SU-DHL-6 (cell line): ENCODE measurements at regions not wholly inside any gene's neighbourhood (a gene's known extent, or its start where the extent isn't known, plus 50 kb on each side); places are given as distances from the start of the nearest gene placed in this dataset.

Experiments used
- H2AFZ ChIP-seq: fragments of 200-600 bp; sonication (generic); 2 replicates; pipeline ENCODE4 v1.6.1; 2014; ENCODE audit warnings: low read depth, mild to moderate bottlenecking, moderate library complexity, mixed read lengths, antibody characterized with exemption, low read length; ENCODE audit not compliant: severe bottlenecking
- H3F3A ChIP-seq: fragments of 200-600 bp; shearing (Covaris generic); 2 replicates; pipeline ENCODE4 v1.6.0; 2016; ENCODE audit warnings: antibody characterized with exemption, mild to moderate bottlenecking; ENCODE audit not compliant: insufficient read depth
- H3K27ac ChIP-seq: fragments of 200-600 bp; sonication (generic); 2 replicates; pipeline ENCODE4 v1.5.1; 2016; ENCODE audit warnings: low read depth, mild to moderate bottlenecking, low read length, moderate library complexity, mixed read lengths
- H3K27me3 ChIP-seq: fragments of 200-600 bp; sonication (generic), shearing (Covaris generic); 2 replicates; pipeline ENCODE4 v1.6.0; 2014; ENCODE audit warnings: mild to moderate bottlenecking, low read length
- H3K36me3 ChIP-seq: fragments of 200-600 bp; sonication (generic); 2 replicates; pipeline ENCODE4 v1.6.1; 2014; ENCODE audit warnings: mild to moderate bottlenecking, low read length, mixed read lengths
- H3K4me2 ChIP-seq: fragments of 300-600, 200-600 bp; shearing (Covaris generic), sonication (generic); 2 replicates; pipeline ENCODE4 v1.6.0; 2014; ENCODE audit warnings: low read length, low read depth, mild to moderate bottlenecking; ENCODE audit not compliant: poor library complexity, severe bottlenecking
- H3K4me3 ChIP-seq: fragments of 200-600 bp; sonication (generic); 2 replicates; pipeline ENCODE4 v1.5.1; 2014; ENCODE audit warnings: antibody characterized with exemption, low read length, mild to moderate bottlenecking, mixed read lengths; ENCODE audit not compliant: insufficient read depth, poor library complexity, severe bottlenecking
- H3K79me2 ChIP-seq: fragments of 200-600 bp; sonication (generic); 2 replicates; pipeline ENCODE4 v1.6.1; 2014; ENCODE audit warnings: mild to moderate bottlenecking, low read length, moderate library complexity; ENCODE audit not compliant: insufficient read depth
- H3K9ac ChIP-seq: fragments of 200-600 bp; sonication (generic); 2 replicates; pipeline ENCODE4 v1.7.0; 2014; ENCODE audit warnings: mild to moderate bottlenecking, low read length
- H3K9me2 ChIP-seq: fragments of 200-600 bp; sonication (generic); replicated peaks from 2 replicates; pipeline ENCODE4 v1.6.1; 2014; ENCODE audit warnings: low read length; ENCODE audit not compliant: insufficient read depth
- H3K9me3 ChIP-seq: fragments of 200-600 bp; sonication (generic); 2 replicates; pipeline ENCODE4 v1.6.1; 2014; ENCODE audit warnings: low read length, mixed read lengths; ENCODE audit not compliant: insufficient read depth
- H4K20me1 ChIP-seq: fragments of 200-600 bp; sonication (generic); 2 replicates; pipeline ENCODE4 v1.6.1; 2014; ENCODE audit warnings: low read depth, mild to moderate bottlenecking, antibody characterized with exemption, low read length, moderate library complexity, mixed read lengths
- CTCF ChIP-seq: fragments of 200-600 bp; sonication (generic); IDR thresholded peaks from one replicate; pipeline ENCODE4 v1.5.1; 2017; ENCODE audit warnings: antibody characterized with exemption, mild to moderate bottlenecking, low read length, moderate library complexity; ENCODE audit not compliant: insufficient read depth, poor library complexity, severe bottlenecking
- EZH2phosphoT487 ChIP-seq: fragments of 200-600 bp; sonication (generic), shearing (Covaris generic); conservative IDR thresholded peaks from 2 replicates; pipeline ENCODE4 v1.6.1; 2018; ENCODE audit warnings: mild to moderate bottlenecking, antibody characterized with exemption, low read length, moderate library complexity, mixed read lengths

- no peak overlapping the region for H3K27ac ChIP-seq
- H3K9me3 ChIP-seq = no peaks in the 10 kb centered on the region
- H3K9me2 ChIP-seq = no peaks in the 10 kb centered on the region
- no peak for TF ChIP-seq CTCF
- TF ChIP-seq EZH2phosphoT487 = no peak
- H4K20me1 ChIP-seq = no peaks in the 10 kb centered on the region
- H3K79me2 ChIP-seq = no peaks in the 10 kb centered on the region
- no peak overlapping the region for H2AFZ ChIP-seq
- H3K36me3 ChIP-seq = no peaks in the 10 kb centered on the region
- no peaks in the 10 kb centered on the region for H3F3A ChIP-seq
- H3K4me2 ChIP-seq = no peak overlapping the region
- H3K27me3 ChIP-seq = no peaks in the 10 kb centered on the region
- H3K4me3 ChIP-seq = no peak overlapping the region
- H3K9ac ChIP-seq = no peak overlapping the region
Measured at GRCh38 chr2:208671284-208671683, 264.7 kb downstream of the PTH2R start.

- Histone ChIP-seq H3K79me2 (no peaks in the 10 kb centered on the region), H3K9me2 (no peaks in the 10 kb centered on the region), H3K9me3 (no peaks in the 10 kb centered on the region), H3K36me3 (no peaks in the 10 kb centered on the region), H4K20me1 (no peaks in the 10 kb centered on the region), H3K27me3 (no peaks in the 10 kb centered on the region), H3K4me3 (no peak overlapping the region), H3K27ac (no peak overlapping the region), H2AFZ (no peak overlapping the region), H3F3A (no peaks in the 10 kb centered on the region), H3K9ac (no peak overlapping the region), H3K4me2 (no peak overlapping the region)
- no peak for TF ChIP-seq CTCF
- no peak for TF ChIP-seq EZH2phosphoT487
Measured at GRCh38 chr2:208671886-208672680, 265.5 kb downstream of the PTH2R start.

GRCh38 chr2:208673631-208674030 is 267.0 kb downstream of the PTH2R start:
- Histone ChIP-seq H3K9me2 (no peaks in the 10 kb centered on the region), H3K9ac (no peak overlapping the region), H3K79me2 (no peaks in the 10 kb centered on the region), H4K20me1 (no peaks in the 10 kb centered on the region), H3K4me2 (no peak overlapping the region), H3K27me3 (no peaks in the 10 kb centered on the region), H3K36me3 (no peaks in the 10 kb centered on the region), H2AFZ (no peak overlapping the region), H3K4me3 (no peak overlapping the region), H3K9me3 (no peaks in the 10 kb centered on the region), H3F3A (no peaks in the 10 kb centered on the region), H3K27ac (no peak overlapping the region)
- TF ChIP-seq EZH2phosphoT487 (no peak), CTCF (no peak)
